ENCODE measurements at regions not wholly inside any gene's neighbourhood (a gene's known extent, or its start where the extent isn't known, plus 50 kb on each side); places are given as distances from the start of the nearest gene placed in this dataset.

- TF ChIP-seq CTCF (conservative IDR thresholded peaks at IDR 0.05 in 1 of 2, IDR thresholded peaks at IDR 0.05 in 1 of 2; ENCODE audit: extremely low read depth in 1 of 2, insufficient read depth in 1 of 2, low read depth in 1 of 2, low read length in 2 of 2) (no peak), EZH2 (IDR thresholded peaks at IDR 0.05; ENCODE audit: borderline replicate concordance, low read length) (no peak)
Measured at GRCh38 chr2:48198371-48198770, 116.1 kb upstream of the FOXN2 start.

All from mammary epithelial cell (primary cell).